Left lung (tissue), 4 donors: ENCODE measurements at regions not wholly inside any gene's neighbourhood (a gene's known extent, or its start where the extent isn't known, plus 50 kb on each side); places are given as distances from the start of the nearest gene placed in this dataset.

Experiments
- ATAC-seq: fragments of 200-7000 bp; cut with Tn5 transposase; one replicate; pipeline ENCODE4 v1.9.1; 2020; ENCODE audit warnings: moderate library complexity
- DNase-seq, 4 donors: peaks; one replicate each; pipeline ENCODE4 v3.0.0-alpha.2; 2013 to 2020
- H3K27ac ChIP-seq, 2 donors: fragments of 200-600 bp; sonication (generic) in 1 of 2; one replicate each; pipeline versions ENCODE4 v1.5.0 to v1.8.0; 2020 to 2021
- H3K27me3 ChIP-seq, 2 donors: fragments of 200-600 bp; sonication (generic) in 1 of 2; one replicate each; pipeline versions ENCODE4 v1.5.0 to v1.8.0; 2020 to 2021
- H3K36me3 ChIP-seq, 2 donors: fragments of 200-600 bp; sonication (generic) in 1 of 2; one replicate each; pipeline versions ENCODE4 v1.5.0 to v1.8.0; 2020 to 2021
- H3K4me1 ChIP-seq, 2 donors: fragments of 200-600 bp; one replicate each; pipeline ENCODE4 v1.8.0; 2021
- H3K4me3 ChIP-seq, 2 donors: fragments of 200-600 bp; sonication (generic) in 1 of 2; one replicate each; pipeline versions ENCODE4 v1.5.0 to v1.8.0; 2020 to 2021; ENCODE audit warnings: mild to moderate bottlenecking in 1 of 2
- H3K9me3 ChIP-seq, 2 donors: fragments of 200-600 bp; sonication (generic) in 1 of 2; one replicate each; pipeline versions ENCODE4 v1.5.0 to v1.8.0; 2020 to 2021
- intact Hi-C, 2 donors: fragments of 100-400 bp; cut with DNase I; formaldehyde crosslinking; loops; one replicate each; pipeline versions ENCODE4 v1.11.2 to v1.14.2; 2022
- TF ChIP-seq, protein P1 (sequence below), 2 donors: fragments of 200-600 bp; sonication (generic) in 1 of 2; IDR thresholded peaks; one replicate each; pipeline versions ENCODE4 v1.5.0 to v1.8.0; 2021; ENCODE audit warnings: antibody characterized with exemption in 2 of 2
- donor health status: DM: no; HTN: yes; CAD: no.
- donor health status: DM: no; HTN: no; CAD: no.

DNA sequence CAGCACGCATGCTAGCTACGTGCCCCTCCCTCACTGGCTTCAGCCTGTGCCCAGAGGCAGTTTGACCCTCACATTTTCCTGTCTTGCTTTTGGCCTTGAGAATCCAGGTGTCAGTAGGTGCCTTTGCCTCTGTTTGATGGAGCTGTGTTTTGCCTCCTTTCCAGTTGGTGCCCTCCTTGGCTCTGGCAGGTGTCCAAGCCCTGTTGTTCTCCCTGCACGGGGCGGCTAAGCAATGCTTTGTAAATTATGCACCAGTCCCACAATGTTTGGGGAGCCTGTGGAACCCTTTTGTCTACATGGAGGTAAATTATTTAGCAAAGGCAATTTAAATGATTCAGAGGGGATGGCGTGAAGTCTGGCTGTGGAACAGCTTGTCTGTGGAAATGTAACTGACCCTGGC is 202.9 kb upstream of the BOD1L1 start:
- Histone ChIP-seq H3K36me3 (no peaks in the 10 kb centered on the region), H3K4me1 (no peaks in the 10 kb centered on the region), H3K4me3 (no peak overlapping the region), H3K27ac (no peak overlapping the region), H3K9me3 (peaks cover 0 to 2% of the 10 kb centered on the region in 2 donors), H3K27me3 (no peaks in the 10 kb centered on the region)
- TF ChIP-seq, protein P1, sequence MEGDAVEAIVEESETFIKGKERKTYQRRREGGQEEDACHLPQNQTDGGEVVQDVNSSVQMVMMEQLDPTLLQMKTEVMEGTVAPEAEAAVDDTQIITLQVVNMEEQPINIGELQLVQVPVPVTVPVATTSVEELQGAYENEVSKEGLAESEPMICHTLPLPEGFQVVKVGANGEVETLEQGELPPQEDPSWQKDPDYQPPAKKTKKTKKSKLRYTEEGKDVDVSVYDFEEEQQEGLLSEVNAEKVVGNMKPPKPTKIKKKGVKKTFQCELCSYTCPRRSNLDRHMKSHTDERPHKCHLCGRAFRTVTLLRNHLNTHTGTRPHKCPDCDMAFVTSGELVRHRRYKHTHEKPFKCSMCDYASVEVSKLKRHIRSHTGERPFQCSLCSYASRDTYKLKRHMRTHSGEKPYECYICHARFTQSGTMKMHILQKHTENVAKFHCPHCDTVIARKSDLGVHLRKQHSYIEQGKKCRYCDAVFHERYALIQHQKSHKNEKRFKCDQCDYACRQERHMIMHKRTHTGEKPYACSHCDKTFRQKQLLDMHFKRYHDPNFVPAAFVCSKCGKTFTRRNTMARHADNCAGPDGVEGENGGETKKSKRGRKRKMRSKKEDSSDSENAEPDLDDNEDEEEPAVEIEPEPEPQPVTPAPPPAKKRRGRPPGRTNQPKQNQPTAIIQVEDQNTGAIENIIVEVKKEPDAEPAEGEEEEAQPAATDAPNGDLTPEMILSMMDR (IDR thresholded peaks at IDR 0.05) = no peak
- ATAC-seq = no peak
- intact Hi-C loops = no loop called here
- peak in 1 of 4 donors; percentile 42 for DNase-seq

DNA sequence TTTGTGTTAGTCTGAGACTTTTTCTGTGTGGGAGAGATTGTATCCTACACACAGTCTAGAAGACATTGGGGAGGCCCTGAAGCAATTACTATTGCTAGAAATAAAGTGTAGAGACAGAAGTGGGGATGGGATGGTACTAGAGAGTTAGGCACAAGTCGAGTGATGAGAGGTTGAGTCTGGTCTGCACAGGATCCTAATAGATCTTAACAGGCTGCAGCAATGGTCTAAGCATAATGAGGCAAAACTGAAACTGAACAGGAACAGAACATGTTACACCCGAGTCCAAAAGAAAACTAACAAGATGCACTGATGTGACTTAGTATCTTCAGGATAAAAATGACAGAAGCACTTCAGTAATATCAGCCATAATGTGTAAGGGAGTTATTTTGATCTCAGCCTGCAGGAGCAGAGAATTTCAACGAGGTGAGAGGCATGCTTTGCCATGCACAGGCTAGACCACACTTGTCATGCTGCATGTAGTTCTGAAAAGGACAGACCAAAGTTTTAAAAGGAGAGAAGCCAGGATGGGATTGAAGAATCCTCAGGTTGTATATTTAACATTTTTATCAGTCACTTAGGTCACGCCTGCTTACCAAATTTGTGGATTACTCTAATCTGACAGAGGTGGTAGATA is 205.8 kb upstream of the BOD1L1 start:
- Histone ChIP-seq H3K4me1 (no peaks in the 10 kb centered on the region), H3K27me3 (no peaks in the 10 kb centered on the region), H3K27ac (no peak overlapping the region), H3K9me3 (no peaks in the 10 kb centered on the region), H3K4me3 (no peak overlapping the region), H3K36me3 (no peaks in the 10 kb centered on the region)
- TF ChIP-seq, protein P1 (IDR thresholded peaks at IDR 0.05) = no peak
- intact Hi-C loops = no loop called here
- ATAC-seq (no peak), DNase-seq (no peak)

GRCh38 chr4:13836946-13837912 is 209.7 kb upstream of the BOD1L1 start:
- intact Hi-C loops = no loop called here
- Histone ChIP-seq H3K9me3 (no peaks in the 10 kb centered on the region), H3K36me3 (no peaks in the 10 kb centered on the region), H3K27ac (no peak overlapping the region), H3K4me1 (no peaks in the 10 kb centered on the region), H3K4me3 (no peak overlapping the region), H3K27me3 (no peaks in the 10 kb centered on the region)
- ATAC-seq (no peak), DNase-seq (no peak)
- TF ChIP-seq, protein P1 (IDR thresholded peaks at IDR 0.05) = no peak

- H3K4me3 ChIP-seq = no peak overlapping the region
- H3K27ac ChIP-seq = no peak overlapping the region
These were observed 213.1 kb upstream of the BOD1L1 start for GRCh38 chr4:13840502-13841190.

More at GRCh38 chr4:13840502-13841190, 213.1 kb upstream of the BOD1L1 start:
- no peaks in the 10 kb centered on the region for H3K27me3 ChIP-seq
- no peaks in the 10 kb centered on the region for H3K9me3 ChIP-seq
- ATAC-seq = no peak
- no peaks in the 10 kb centered on the region for H3K4me1 ChIP-seq
- TF ChIP-seq, protein P1 (IDR thresholded peaks at IDR 0.05) = no peak
- no peaks in the 10 kb centered on the region for H3K36me3 ChIP-seq
- DNase-seq = peak in 1 of 4 donors; percentile 41
- intact Hi-C loops = no loop called here
